ENCODE measurements at regions not wholly inside any gene's neighbourhood (a gene's known extent, or its start where the extent isn't known, plus 50 kb on each side); places are given as distances from the start of the nearest gene placed in this dataset. TPM values are rescaled to one million over a fixed set of nuclear protein-coding genes. Genes with fewer than 3 reads are reported as not detected.
"Not testable (repeated sequence)": the region's sequence is repeated elsewhere in the genome, so short reads cannot be mapped to it uniquely, and the experiment has no call there.

DNA sequence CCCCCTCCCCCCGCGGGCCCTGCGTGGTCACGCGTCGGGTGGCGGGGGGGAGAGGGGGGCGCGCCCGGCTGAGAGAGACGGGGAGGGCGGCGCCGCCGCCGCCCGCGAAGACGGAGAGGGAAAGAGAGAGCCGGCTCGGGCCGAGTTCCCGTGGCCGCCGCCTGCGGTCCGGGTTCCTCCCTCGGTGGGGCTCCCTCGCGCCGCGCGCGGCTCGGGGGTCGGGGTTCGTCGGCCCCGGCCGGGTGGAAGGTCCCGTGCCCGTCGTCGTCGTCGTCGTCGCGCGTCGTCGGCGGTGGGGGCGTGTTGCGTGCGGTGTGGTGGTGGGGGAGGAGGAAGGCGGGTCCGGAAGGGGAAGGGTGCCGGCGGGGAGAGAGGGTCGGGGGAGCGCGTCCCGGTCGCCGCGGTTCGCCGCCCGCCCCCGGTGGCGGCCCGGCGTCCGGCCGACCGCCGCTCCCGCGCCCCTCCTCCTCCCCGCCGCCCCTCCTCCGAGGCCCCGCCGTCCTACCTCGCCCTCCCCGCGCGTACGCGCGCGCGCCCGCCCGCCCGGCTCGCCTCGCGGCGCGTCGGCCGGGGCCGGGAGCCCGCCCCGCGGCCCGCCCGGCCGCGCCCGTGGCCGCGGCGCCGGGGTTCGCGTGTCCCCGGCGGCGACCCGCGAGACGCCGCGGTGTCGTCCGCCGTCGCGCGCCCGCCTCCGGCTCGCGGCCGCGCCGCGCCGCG lies 2264.1 kb upstream of the TPTE start:
- H2AFZ ChIP-seq; H3K4me2 ChIP-seq (ENCODE audit: unreplicated experiment); H3K4me3 ChIP-seq; in situ Hi-C loops (cut with MboI); H3F3A ChIP-seq (ENCODE audit: insufficient read depth); H3K9me3 ChIP-seq (ENCODE audit: low read depth); H3K36me3 ChIP-seq (ENCODE audit: low read depth); H4K20me1 ChIP-seq (ENCODE audit: insufficient read depth); H3K9ac ChIP-seq; H3K9me2 ChIP-seq (ENCODE audit: insufficient read depth); H3K27ac ChIP-seq; H3K27me3 ChIP-seq (replicated peaks; ENCODE audit: insufficient read depth); H3K4me1 ChIP-seq (ENCODE audit: insufficient read depth); H3K79me2 ChIP-seq (ENCODE audit: insufficient read depth): not testable (repeated sequence)
- DNase-seq: peak; percentile 0
- 9% methylated on average over 9 of the region's 143 CpGs; no CpG with 5 or more reads in 1 of the 2 experiments for WGBS, 2 experiments (ENCODE audit: low coverage in 1 of 2, low lambda C conversion rate in 2 of 2, missing lambda C conversion rate in 2 of 2)

- H3K4me1 ChIP-seq (ENCODE audit: insufficient read depth); H4K20me1 ChIP-seq (ENCODE audit: insufficient read depth); H3K9ac ChIP-seq; H3K27ac ChIP-seq; H3K4me2 ChIP-seq (ENCODE audit: unreplicated experiment); DNase-seq; H3K9me2 ChIP-seq (ENCODE audit: insufficient read depth); H2AFZ ChIP-seq; H3K4me3 ChIP-seq; in situ Hi-C loops (cut with MboI); H3K27me3 ChIP-seq (replicated peaks; ENCODE audit: insufficient read depth); H3F3A ChIP-seq (ENCODE audit: insufficient read depth); H3K79me2 ChIP-seq (ENCODE audit: insufficient read depth); H3K36me3 ChIP-seq (ENCODE audit: low read depth); H3K9me3 ChIP-seq (ENCODE audit: low read depth): not testable (repeated sequence)
- no CpG with 5 or more reads among the region's 66 CpGs for WGBS, 2 experiments (ENCODE audit: low coverage in 1 of 2, low lambda C conversion rate in 2 of 2, missing lambda C conversion rate in 2 of 2)
Observed at GRCh38 chr21:8260065-8260627, 2261.2 kb upstream of the TPTE start.

Small RNA genes in the stretch of these regions (microRNA-seq; reads per million reads assigned to microRNA genes)
- gene MIR3648-1 (ENCODE audit: borderline number of aligned reads): not detected
- gene MIR3687-1 (ENCODE audit: borderline number of aligned reads): not detected
- gene MIR6724-1 (ENCODE audit: borderline number of aligned reads): not detected
- gene MIR6724-2 (ENCODE audit: borderline number of aligned reads): not detected

Small RNA genes in the stretch of these regions (small RNA-seq; reads per million reads assigned to genes)
- gene MIR3648-1 (ENCODE audit: low read depth, low replicate concordance) (not detected), gene MIR3687-1 (ENCODE audit: low read depth, low replicate concordance) (not detected), gene MIR6724-1 (ENCODE audit: low read depth, low replicate concordance) (not detected), gene MIR6724-2 (ENCODE audit: low read depth, low replicate concordance) (not detected), gene RF01518 (ENCODE audit: low read depth, low replicate concordance) (not detected), gene RNA5-8SN2 (ENCODE audit: low read depth, low replicate concordance) (not detected)
